GM12878 (cell line): ENCODE measurements at regions not wholly inside any gene's neighbourhood (a gene's known extent, or its start where the extent isn't known, plus 50 kb on each side); places are given as distances from the start of the nearest gene placed in this dataset.

Experiments
- ATAC-seq: fragments of 200-7000 bp; cut with Tn5 transposase; 3 replicates; pipeline ENCODE4 v1.9.1; 2020; ENCODE audit warnings: mild to moderate bottlenecking, moderate library complexity
- BruUV-seq: library from RNA; stranded (reverse); fragments of 400-500 nt; replicated peaks from 2 replicates; lab custom pipeline; 2021; lab: Mats Ljungman, UMichigan
- CTCF ChIA-PET: fragments of 300-600 bp; sonication (Branson Sonifier 250); formaldehyde crosslinking; extraction: SDS; loops from one replicate; lab custom pipeline; 2021; ENCODE audit warnings: inconsistent platforms; lab: Yijun Ruan, JAX
- POLR2A ChIA-PET: fragments of 350-600 bp; formaldehyde crosslinking; extraction: SDS; loops from one replicate; lab custom pipeline; 2021; ENCODE audit warnings: inconsistent platforms; lab: Charles Lee
- RAD21 ChIA-PET: fragments of 300-600 bp; sonication (Branson Sonifier 250); formaldehyde crosslinking; loops from one replicate; lab custom pipeline; 2023; ENCODE audit warnings: antibody characterized with exemption; ENCODE audit not compliant: unreplicated experiment; lab: Charles Lee
- SMC1A ChIA-PET: fragments of 300-600 bp; sonication (Branson Sonifier 250); formaldehyde crosslinking; loops from one replicate; lab custom pipeline; 2023; ENCODE audit not compliant: unreplicated experiment, uncharacterized antibody; lab: Charles Lee
- DNase-seq: peaks from one replicate; pipeline ENCODE4 v3.0.0-alpha.2; 2011; ENCODE audit warnings: low read depth, low spot score
- FAIRE-seq: peaks from 3 replicates; lab custom pipeline; 2011; peaks lifted over from hg19 to GRCh38; lab: Jason Lieb, UNC
- H2AFZ ChIP-seq: 2 replicates; pipeline ENCODE4 v1.6.0; 2011; ENCODE audit warnings: low read depth, low read length, control low read depth; ENCODE audit not compliant: control insufficient read depth
- H3K27ac ChIP-seq: 2 replicates; pipeline ENCODE4 v1.5.1; 2011; ENCODE audit warnings: control low read depth; ENCODE audit not compliant: control insufficient read depth, insufficient read depth
- H3K27me3 ChIP-seq, 2 experiments: replicated peaks in 1 of 2; 2 replicates each; pipeline versions ENCODE4 v1.6.0 to v1.6.1; 2011; ENCODE audit warnings: low read length in 1 of 2; ENCODE audit not compliant: control insufficient read depth in 2 of 2, insufficient read depth in 2 of 2
- H3K36me3 ChIP-seq, 2 experiments: 2 replicates each; pipeline ENCODE4 v1.5.1; 2011; ENCODE audit warnings: low read length in 1 of 2; ENCODE audit not compliant: control insufficient read depth in 2 of 2, insufficient read depth in 2 of 2
- H3K4me1 ChIP-seq: 2 replicates; pipeline ENCODE4 v1.6.1; 2011; ENCODE audit warnings: mild to moderate bottlenecking, low read length, moderate library complexity, mixed read lengths; ENCODE audit not compliant: control insufficient read depth, insufficient read depth
- H3K4me2 ChIP-seq: 2 replicates; pipeline ENCODE4 v1.6.0; 2011; ENCODE audit warnings: control low read depth; ENCODE audit not compliant: control insufficient read depth, insufficient read depth
- H3K4me3 ChIP-seq: fragments of 200-600 bp; sonication (generic); 2 replicates; pipeline ENCODE4 v1.5.1; 2016
- H3K79me2 ChIP-seq: 2 replicates; pipeline ENCODE4 v1.6.0; 2011; ENCODE audit warnings: low read length; ENCODE audit not compliant: control insufficient read depth, insufficient read depth
- H3K9ac ChIP-seq: 2 replicates; pipeline ENCODE4 v1.8.0; 2011; ENCODE audit warnings: low read length, control low read depth, mixed read lengths; ENCODE audit not compliant: control insufficient read depth, insufficient read depth
- H3K9me3 ChIP-seq: replicated peaks from 3 replicates; pipeline ENCODE4 v1.5.1; 2011; ENCODE audit warnings: mild to moderate bottlenecking, low read length; ENCODE audit not compliant: control insufficient read depth, insufficient read depth
- H4K20me1 ChIP-seq: 2 replicates; pipeline ENCODE4 v1.6.0; 2011; ENCODE audit not compliant: control insufficient read depth, insufficient read depth
- BRCA1 ChIP-seq: IDR thresholded peaks from 2 replicates; pipeline ENCODE4 v1.6.1; 2011; ENCODE audit warnings: low read depth, low read length, improper control_type of control experiment
- MTA2 ChIP-seq: fragments of 450-650 bp; IDR thresholded peaks from 2 replicates; pipeline ENCODE4 v1.6.1; 2016; ENCODE audit warnings: low read depth, mild to moderate bottlenecking, moderate library complexity
- WGBS: methylation state at CpG from one replicate; pipeline ENCODE4 v1.1.6; 2016; ENCODE audit warnings: low lambda C conversion rate; ENCODE audit not compliant: insufficient replicate concordance, insufficient coverage; ENCODE audit errors: missing lambda C conversion rate; 5-methylcytosine and 5-hydroxymethylcytosine counted together
- in situ Hi-C: fragments of 300-500 bp; cut with MboI; formaldehyde crosslinking; loops from 9 replicates; pipeline ENCODE4 v1.14.3; 2018; ENCODE audit warnings: mixed read lengths
- intact Hi-C: fragments of 100-400 bp; cut with micrococcal nuclease; formaldehyde crosslinking; loops from one replicate; pipeline ENCODE4 v1.14.2; 2022; ENCODE audit not compliant: unreplicated experiment
- TF ChIP-seq, protein P1 (sequence below): fragments of 450-650 bp; IDR thresholded peaks from 2 replicates; pipeline ENCODE4 v1.6.1; 2016; ENCODE audit warnings: mild to moderate bottlenecking, moderate library complexity, borderline replicate concordance

DNA sequence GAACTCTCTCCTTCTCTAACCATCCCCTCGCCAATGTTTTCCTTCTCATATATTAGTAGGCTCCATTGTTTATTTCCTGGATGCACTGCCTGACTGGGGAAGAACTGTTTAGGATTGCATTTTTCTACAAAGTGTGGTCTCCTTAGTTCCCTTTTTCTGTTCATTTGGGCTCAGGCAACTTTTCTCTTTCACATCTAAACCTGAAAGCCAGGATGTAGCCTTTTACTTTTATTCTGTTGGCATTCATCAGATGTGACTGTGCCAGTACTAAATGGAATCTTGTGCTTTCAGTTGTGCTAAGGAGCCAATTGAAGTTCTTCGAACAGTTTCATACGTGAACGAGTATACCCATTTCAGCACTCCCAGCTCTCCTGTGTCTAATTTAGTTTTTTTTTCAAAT, 59.8 kb downstream of the DDIT4L start:
- FAIRE-seq (no peak), DNase-seq (no peak), ATAC-seq (no peak)
- BruUV-seq = no TSS peak
- Histone ChIP-seq H3K9me3 (no peaks in the 10 kb centered on the region), H3K4me2 (no peak overlapping the region), H3K4me3 (no peak overlapping the region), H3K27me3 (no peaks in the 10 kb centered on the region), H3K27ac (no peak overlapping the region), H3K79me2 (no peaks in the 10 kb centered on the region), H3K36me3 (no peaks in the 10 kb centered on the region), H3K4me1 (no peaks in the 10 kb centered on the region), H2AFZ (no peak overlapping the region), H4K20me1 (no peaks in the 10 kb centered on the region), H3K9ac (no peak overlapping the region)
- TF ChIP-seq BRCA1 = no peak
- ChIA-PET CTCF (no interaction called here), POLR2A (no interaction called here), RAD21 (no interaction called here), SMC1A (interaction anchor here (0.6 kb wide), 1 partner anchor 203 kb away, joined by 3 read pairs; no protein-coding TSS in a partner anchor)
- in situ Hi-C loops (no loop called here), intact Hi-C loops (no loop called here)
- 10% methylated on average over 4 of the region's 4 CpGs for WGBS

- no peak for TF ChIP-seq MTA2
- TF ChIP-seq, protein P1, sequence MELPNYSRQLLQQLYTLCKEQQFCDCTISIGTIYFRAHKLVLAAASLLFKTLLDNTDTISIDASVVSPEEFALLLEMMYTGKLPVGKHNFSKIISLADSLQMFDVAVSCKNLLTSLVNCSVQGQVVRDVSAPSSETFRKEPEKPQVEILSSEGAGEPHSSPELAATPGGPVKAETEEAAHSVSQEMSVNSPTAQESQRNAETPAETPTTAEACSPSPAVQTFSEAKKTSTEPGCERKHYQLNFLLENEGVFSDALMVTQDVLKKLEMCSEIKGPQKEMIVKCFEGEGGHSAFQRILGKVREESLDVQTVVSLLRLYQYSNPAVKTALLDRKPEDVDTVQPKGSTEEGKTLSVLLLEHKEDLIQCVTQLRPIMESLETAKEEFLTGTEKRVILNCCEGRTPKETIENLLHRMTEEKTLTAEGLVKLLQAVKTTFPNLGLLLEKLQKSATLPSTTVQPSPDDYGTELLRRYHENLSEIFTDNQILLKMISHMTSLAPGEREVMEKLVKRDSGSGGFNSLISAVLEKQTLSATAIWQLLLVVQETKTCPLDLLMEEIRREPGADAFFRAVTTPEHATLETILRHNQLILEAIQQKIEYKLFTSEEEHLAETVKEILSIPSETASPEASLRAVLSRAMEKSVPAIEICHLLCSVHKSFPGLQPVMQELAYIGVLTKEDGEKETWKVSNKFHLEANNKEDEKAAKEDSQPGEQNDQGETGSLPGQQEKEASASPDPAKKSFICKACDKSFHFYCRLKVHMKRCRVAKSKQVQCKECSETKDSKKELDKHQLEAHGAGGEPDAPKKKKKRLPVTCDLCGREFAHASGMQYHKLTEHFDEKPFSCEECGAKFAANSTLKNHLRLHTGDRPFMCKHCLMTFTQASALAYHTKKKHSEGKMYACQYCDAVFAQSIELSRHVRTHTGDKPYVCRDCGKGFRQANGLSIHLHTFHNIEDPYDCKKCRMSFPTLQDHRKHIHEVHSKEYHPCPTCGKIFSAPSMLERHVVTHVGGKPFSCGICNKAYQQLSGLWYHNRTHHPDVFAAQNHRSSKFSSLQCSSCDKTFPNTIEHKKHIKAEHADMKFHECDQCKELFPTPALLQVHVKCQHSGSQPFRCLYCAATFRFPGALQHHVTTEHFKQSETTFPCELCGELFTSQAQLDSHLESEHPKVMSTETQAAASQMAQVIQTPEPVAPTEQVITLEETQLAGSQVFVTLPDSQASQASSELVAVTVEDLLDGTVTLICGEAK = peak; percentile 39; the same call in 1 of the 2 replicates
- TF ChIP-seq, all 136 proteins: peak for 1
- BruUV-seq = no TSS peak
- intact Hi-C loops (no loop called here), in situ Hi-C loops (no loop called here)
- H2AFZ ChIP-seq = no peak overlapping the region
- ChIA-PET CTCF (no interaction called here), SMC1A (no interaction called here), POLR2A (no interaction called here), RAD21 (no interaction called here)
- no peaks in the 10 kb centered on the region for H3K27me3 ChIP-seq
- WGBS = 13% methylated on average over 4 of the region's 4 CpGs
- no peaks in the 10 kb centered on the region for H4K20me1 ChIP-seq
- H3K9ac ChIP-seq = no peak overlapping the region
- DNase-seq (no peak), FAIRE-seq (no peak), ATAC-seq (no peak)
- no peak overlapping the region for H3K4me2 ChIP-seq
- no peak overlapping the region for H3K27ac ChIP-seq
- no peaks in the 10 kb centered on the region for H3K9me3 ChIP-seq
- no peaks in the 10 kb centered on the region for H3K79me2 ChIP-seq
- H3K4me3 ChIP-seq = no peak overlapping the region
- H3K36me3 ChIP-seq = no peaks in the 10 kb centered on the region
- no peaks in the 10 kb centered on the region for H3K4me1 ChIP-seq
Measured at GRCh38 chr4:100129774-100130173, 60.5 kb downstream of the DDIT4L start.
